H1 (cell line): ENCODE measurements at regions not wholly inside any gene's neighbourhood (a gene's known extent, or its start where the extent isn't known, plus 50 kb on each side); places are given as distances from the start of the nearest gene placed in this dataset.

Experiments used
- CTCF ChIA-PET: fragments of 300-600 bp; sonication (Branson Sonifier 250); formaldehyde crosslinking; loops from one replicate; lab custom pipeline; 2021; ENCODE audit not compliant: partially characterized antibody; lab: Charles Lee
- POLR2A ChIA-PET: fragments of 300-600 bp; sonication (Branson Sonifier 250); formaldehyde crosslinking; loops from one replicate; lab custom pipeline; 2021; ENCODE audit warnings: inconsistent platforms; ENCODE audit not compliant: partially characterized antibody; lab: Charles Lee
- DNase-seq, 2 experiments: peaks; one replicate each; pipeline versions ENCODE4 v3.0.0 to v3.0.0-alpha.2; 2010 to 2022; ENCODE audit warnings: low spot score in 2 of 2, low read depth in 1 of 2, mixed read lengths in 1 of 2
- FAIRE-seq: peaks from 2 replicates; lab custom pipeline; 2011; peaks lifted over from hg19 to GRCh38; lab: Jason Lieb, UNC
- H2AFZ ChIP-seq: 2 replicates; pipeline ENCODE4 v1.8.1; 2012; ENCODE audit warnings: low read length, inconsistent platforms
- H2AK5ac ChIP-seq: 2 replicates; pipeline ENCODE4 v1.6.1; 2013; ENCODE audit warnings: low read depth, low read length
- H2BK120ac ChIP-seq: replicated peaks from 2 replicates; pipeline ENCODE3; 2013; ENCODE audit warnings: low read depth, low read length, inconsistent platforms
- H2BK12ac ChIP-seq: 2 replicates; pipeline ENCODE4 v1.6.1; 2013; ENCODE audit warnings: low read depth, low read length
- H2BK15ac ChIP-seq: 2 replicates; pipeline ENCODE4 v1.6.1; 2013; ENCODE audit warnings: low read length
- H2BK20ac ChIP-seq: 2 replicates; pipeline ENCODE4 v1.6.1; 2013; ENCODE audit warnings: low read length
- H2BK5ac ChIP-seq: 2 replicates; pipeline ENCODE4 v1.6.1; 2013; ENCODE audit warnings: low read depth, low read length
- H3K14ac ChIP-seq: 2 replicates; pipeline ENCODE4 v1.6.1; 2013; ENCODE audit warnings: inconsistent platforms; ENCODE audit not compliant: insufficient read length
- H3K18ac ChIP-seq: 2 replicates; pipeline ENCODE4 v1.6.1; 2013; ENCODE audit warnings: low read length; ENCODE audit errors: extremely low read depth
- H3K23ac ChIP-seq: 2 replicates; pipeline ENCODE4 v1.6.1; 2013; ENCODE audit warnings: inconsistent platforms; ENCODE audit not compliant: insufficient read length
- H3K23me2 ChIP-seq: 2 replicates; pipeline ENCODE4 v1.6.1; 2013; ENCODE audit warnings: low read depth, low read length
- H3K27ac ChIP-seq: 2 replicates; pipeline ENCODE4 v1.6.1; 2011; ENCODE audit warnings: low read depth, low read length, inconsistent platforms
- H3K27me3 ChIP-seq, 4 experiments: replicated peaks in 1 of 4; 1 replicate in 1 of 4; 2 replicates in 3 of 4; pipeline versions ENCODE4 v1.6.1 to v1.8.1; 2011 to 2013; ENCODE audit warnings: low read length in 3 of 4, mild to moderate bottlenecking in 3 of 4, inconsistent platforms in 2 of 4, mixed read lengths in 2 of 4, moderate library complexity in 1 of 4; ENCODE audit not compliant: control insufficient read depth in 3 of 4, insufficient read depth in 3 of 4; ENCODE audit errors: extremely low read depth in 1 of 4
- H3K36me3 ChIP-seq, 4 experiments: 2 replicates each; pipeline versions ENCODE4 v1.6.1 to v1.8.1; 2011 to 2013; ENCODE audit warnings: mild to moderate bottlenecking in 4 of 4, low read length in 3 of 4, moderate library complexity in 2 of 4, control low read depth in 1 of 4, inconsistent platforms in 1 of 4; ENCODE audit not compliant: insufficient read depth in 4 of 4, control insufficient read depth in 2 of 4
- H3K4ac ChIP-seq: replicated peaks from 2 replicates; pipeline ENCODE3; 2013; ENCODE audit warnings: low read length, low read depth, mixed read lengths, inconsistent platforms; ENCODE audit not compliant: insufficient read length
- H3K4me1 ChIP-seq, 4 experiments: replicated peaks in 1 of 4; 1 replicate in 1 of 4; 2 replicates in 3 of 4; pipeline versions ENCODE4 v1.6.1 to v1.8.1; 2011 to 2013; ENCODE audit warnings: low read length in 3 of 4, inconsistent platforms in 2 of 4, mixed read lengths in 1 of 4; ENCODE audit not compliant: insufficient read depth in 4 of 4, control insufficient read depth in 3 of 4
- H3K4me2 ChIP-seq, 2 experiments: 2 replicates each; pipeline versions ENCODE4 v1.6.1 to v1.8.1; 2011 to 2013; ENCODE audit warnings: low read depth in 2 of 2, low read length in 2 of 2, control low read depth in 1 of 2, inconsistent platforms in 1 of 2, mild to moderate bottlenecking in 1 of 2; ENCODE audit not compliant: insufficient read depth in 1 of 2
- H3K4me3 ChIP-seq, 4 experiments: fragments of 200-600, 300-600 bp in 1 of 4; sonication (generic), shearing (Covaris generic), sonication (Bioruptor Twin) in 1 of 4; 2 replicates each; pipeline versions ENCODE4 v1.5.1 to v1.8.1; 2011 to 2016; ENCODE audit warnings: low read length in 4 of 4, low read depth in 3 of 4, control low read depth in 2 of 4, inconsistent platforms in 2 of 4, mild to moderate bottlenecking in 2 of 4, mixed read lengths in 1 of 4, moderate library complexity in 1 of 4; ENCODE audit not compliant: insufficient read depth in 2 of 4; ENCODE audit errors: extremely low read depth in 1 of 4
- H3K56ac ChIP-seq: replicated peaks from 2 replicates; pipeline ENCODE3; 2013; ENCODE audit warnings: low read depth, mild to moderate bottlenecking, mixed read lengths, low read length, inconsistent platforms; ENCODE audit not compliant: insufficient read length
- H3K79me1 ChIP-seq: 2 replicates; pipeline ENCODE4 v1.6.1; 2013; ENCODE audit warnings: low read depth, low read length, control low read depth
- H3K79me2 ChIP-seq, 2 experiments: 2 replicates each; pipeline versions ENCODE4 v1.6.1 to v1.8.1; 2012 to 2013; ENCODE audit warnings: low read length in 2 of 2, mild to moderate bottlenecking in 2 of 2, inconsistent platforms in 1 of 2; ENCODE audit not compliant: insufficient read depth in 2 of 2, control insufficient read depth in 1 of 2
- H3K9ac ChIP-seq, 4 experiments: replicated peaks in 1 of 4; 1 replicate in 1 of 4; 2 replicates in 3 of 4; pipeline versions ENCODE4 v1.6.1 to v1.8.1; 2011 to 2013; ENCODE audit warnings: low read depth in 3 of 4, low read length in 3 of 4, control low read depth in 2 of 4, mild to moderate bottlenecking in 2 of 4, moderate library complexity in 2 of 4, inconsistent platforms in 1 of 4; ENCODE audit errors: extremely low read depth in 1 of 4
- H3K9me3 ChIP-seq, 2 experiments: 2 replicates each; pipeline versions ENCODE4 v1.6.1 to v1.8.1; 2012 to 2013; ENCODE audit warnings: mild to moderate bottlenecking in 2 of 2, moderate library complexity in 2 of 2, control low read depth in 1 of 2, inconsistent platforms in 1 of 2, low read depth in 1 of 2, low read length in 1 of 2, mixed read lengths in 1 of 2; ENCODE audit not compliant: insufficient read depth in 2 of 2
- H4K20me1 ChIP-seq, 2 experiments: replicated peaks in 1 of 2; 2 replicates each; pipeline versions ENCODE3 to v1.8.1; 2011 to 2013; ENCODE audit warnings: inconsistent platforms in 2 of 2, low read length in 2 of 2, mild to moderate bottlenecking in 1 of 2; ENCODE audit not compliant: insufficient read depth in 2 of 2, control insufficient read depth in 1 of 2
- H4K5ac ChIP-seq: 2 replicates; pipeline ENCODE4 v1.6.1; 2013; ENCODE audit warnings: low read length, low read depth, mixed read lengths, inconsistent platforms; ENCODE audit not compliant: insufficient read length
- H4K8ac ChIP-seq: 2 replicates; pipeline ENCODE4 v1.8.0; 2013; ENCODE audit warnings: mild to moderate bottlenecking, moderate library complexity, low read length, inconsistent platforms; ENCODE audit not compliant: insufficient read depth; ENCODE audit errors: extremely low read depth
- H4K91ac ChIP-seq: replicated peaks from 2 replicates; pipeline ENCODE3; 2013; ENCODE audit warnings: low read length, mixed read lengths, inconsistent platforms; ENCODE audit not compliant: insufficient read length
- E2F6 ChIP-seq: IDR thresholded peaks from 2 replicates; pipeline ENCODE4 v1.6.1; 2012; ENCODE audit warnings: inconsistent platforms
- JUND ChIP-seq: IDR thresholded peaks from 2 replicates; pipeline ENCODE4 v1.6.1; 2011; ENCODE audit warnings: mild to moderate bottlenecking, improper control_type of control experiment, low read length
- MAFK ChIP-seq: IDR thresholded peaks from 2 replicates; pipeline ENCODE4 v1.6.1; 2012; ENCODE audit warnings: low read depth, mild to moderate bottlenecking, improper control_type of control experiment, low read length
- RAD21 ChIP-seq, 2 experiments: IDR thresholded peaks in 1 of 2; conservative IDR thresholded peaks in 1 of 2; 2 replicates each; pipeline ENCODE4 v1.6.1; 2011; ENCODE audit warnings: low read depth in 2 of 2, low read length in 2 of 2, improper control_type of control experiment in 1 of 2, inconsistent platforms in 1 of 2, mild to moderate bottlenecking in 1 of 2, moderate library complexity in 1 of 2
- SP1 ChIP-seq: IDR thresholded peaks from 2 replicates; pipeline ENCODE4 v1.6.1; 2011; ENCODE audit warnings: low read depth, low read length
- SP2 ChIP-seq: IDR thresholded peaks from 2 replicates; pipeline ENCODE4 v1.6.1; 2012; ENCODE audit warnings: mild to moderate bottlenecking, low read length, inconsistent platforms
- TAF1 ChIP-seq: IDR thresholded peaks from 2 replicates; pipeline ENCODE4 v1.6.1; 2011; ENCODE audit warnings: mild to moderate bottlenecking, low read depth, low read length
- WGBS, 2 experiments: shearing (Covaris generic) in 1 of 2; methylation state at CpG; one replicate each; pipeline versions ENCODE4 v1.1.6 to v1.1.7; 2013 to 2015; ENCODE audit warnings: low lambda C conversion rate in 2 of 2, mixed read lengths in 2 of 2, inconsistent platforms in 1 of 2, low coverage in 1 of 2, missing lambda C conversion rate in 1 of 2; ENCODE audit not compliant: insufficient replicate concordance in 2 of 2, insufficient coverage in 1 of 2, insufficient read length in 1 of 2; ENCODE audit errors: extremely low coverage in 1 of 2, missing lambda C conversion rate in 1 of 2; 5-methylcytosine and 5-hydroxymethylcytosine counted together

- H3K36me3 ChIP-seq = no peaks in the 10 kb centered on the region
- no peaks in the 10 kb centered on the region for H3K79me2 ChIP-seq
- H3K23me2 ChIP-seq = no peaks in the 10 kb centered on the region
- H4K8ac ChIP-seq = no peak overlapping the region
- H3K18ac ChIP-seq = no peak overlapping the region
- H3K27ac ChIP-seq = no peak overlapping the region
- H3K4me1 ChIP-seq = no peaks in the 10 kb centered on the region
- H3K14ac ChIP-seq = no peak overlapping the region
- DNase-seq = no peak
- no peak overlapping the region for H2BK20ac ChIP-seq
- H2BK120ac ChIP-seq = no peak overlapping the region
- ChIA-PET POLR2A (no interaction called here), CTCF (interaction anchor here (0.6 kb wide), 1 partner anchor 197 kb away, joined by 4 read pairs; no protein-coding TSS in a partner anchor)
- H3K56ac ChIP-seq = no peak overlapping the region
- H3K9me3 ChIP-seq = peaks cover 3 to 6% of the 10 kb centered on the region in 2 experiments; a peak in 1 of 4 replicates
- no peak overlapping the region for H4K5ac ChIP-seq
- H2BK5ac ChIP-seq = no peak overlapping the region
- no peak overlapping the region for H3K4me2 ChIP-seq
- no peak overlapping the region for H3K4me3 ChIP-seq
- no peak overlapping the region for H3K9ac ChIP-seq
- no peak overlapping the region for H2BK15ac ChIP-seq
- H3K23ac ChIP-seq = no peak overlapping the region
- no peak overlapping the region for H2BK12ac ChIP-seq
- no peaks in the 10 kb centered on the region for H4K20me1 ChIP-seq
- H3K79me1 ChIP-seq = no peaks in the 10 kb centered on the region
- FAIRE-seq = no peak
- no peak overlapping the region for H4K91ac ChIP-seq
- H3K27me3 ChIP-seq = no peaks in the 10 kb centered on the region
- H2AK5ac ChIP-seq = no peak overlapping the region
- no peak overlapping the region for H3K4ac ChIP-seq
- WGBS, 2 experiments = 100% methylated on average over 1 of the region's 1 CpG; no CpG with 5 or more reads in 1 of the 2 experiments
- no peak overlapping the region for H2AFZ ChIP-seq
- TF ChIP-seq TAF1 = no peak
- TF ChIP-seq RAD21 (IDR thresholded peaks at IDR 0.05 in 1 of 2, conservative IDR thresholded peaks at IDR 0.05 in 1 of 2; ENCODE audit: low read depth in 2 of 2, low read length in 2 of 2) = no peak
- TF ChIP-seq MAFK = no peak
- TF ChIP-seq E2F6 = no peak
- TF ChIP-seq SP2 = no peak
- TF ChIP-seq SP1 = no peak
- no peak for TF ChIP-seq JUND
Measured at GRCh38 chr2:66814916-66815315, 380.0 kb downstream of the MEIS1 start.
